ENCODE measurements at regions not wholly inside any gene's neighbourhood (a gene's known extent, or its start where the extent isn't known, plus 50 kb on each side); places are given as distances from the start of the nearest gene placed in this dataset.
"Not testable (repeated sequence)": the region's sequence is repeated elsewhere in the genome, so short reads cannot be mapped to it uniquely, and the experiment has no call there.

- DNase-seq: no peak
Measured at GRCh38 chr11:122440811-122441665, 214.5 kb upstream of the UBASH3B start.

GRCh38 chr11:122439866-122440810 is 215.4 kb upstream of the UBASH3B start:
- DNase-seq: no peak

GRCh38 chr11:122436188-122436555 is 219.3 kb upstream of the UBASH3B start:
- DNase-seq: no peak

DNA sequence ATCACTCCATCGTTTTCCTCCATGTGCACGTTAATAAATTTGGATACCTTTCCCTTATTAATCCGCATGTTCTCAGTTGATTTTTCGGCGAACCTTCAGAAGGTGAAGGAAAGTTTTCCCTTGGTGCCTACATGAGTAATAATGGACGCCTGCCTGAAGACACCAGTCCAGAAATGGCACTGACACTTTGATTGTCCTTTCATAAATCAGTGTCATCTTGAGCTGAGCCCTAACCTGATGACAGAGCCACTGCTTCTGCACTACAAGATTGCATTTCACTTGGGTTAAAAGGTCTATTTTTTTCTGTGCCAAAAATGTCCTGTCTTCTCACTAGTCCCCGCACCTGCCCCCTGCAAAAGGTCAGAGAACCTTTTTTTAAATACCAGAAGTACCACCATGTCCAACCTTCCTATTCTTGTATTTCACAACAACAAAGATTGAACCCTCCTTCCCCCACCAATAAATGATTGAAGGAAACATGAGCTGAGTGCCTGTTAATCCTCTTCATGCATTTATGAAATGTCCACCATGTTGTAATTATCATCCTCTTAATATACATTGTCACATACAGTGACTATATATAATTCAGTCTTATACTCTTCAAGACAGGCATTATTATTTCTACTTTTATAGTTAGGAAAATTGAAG is 219.9 kb upstream of the UBASH3B start:
- no peak for DNase-seq

GRCh38 chr11:122434786-122435185 is 220.7 kb upstream of the UBASH3B start:
- no peak for DNase-seq

DNA sequence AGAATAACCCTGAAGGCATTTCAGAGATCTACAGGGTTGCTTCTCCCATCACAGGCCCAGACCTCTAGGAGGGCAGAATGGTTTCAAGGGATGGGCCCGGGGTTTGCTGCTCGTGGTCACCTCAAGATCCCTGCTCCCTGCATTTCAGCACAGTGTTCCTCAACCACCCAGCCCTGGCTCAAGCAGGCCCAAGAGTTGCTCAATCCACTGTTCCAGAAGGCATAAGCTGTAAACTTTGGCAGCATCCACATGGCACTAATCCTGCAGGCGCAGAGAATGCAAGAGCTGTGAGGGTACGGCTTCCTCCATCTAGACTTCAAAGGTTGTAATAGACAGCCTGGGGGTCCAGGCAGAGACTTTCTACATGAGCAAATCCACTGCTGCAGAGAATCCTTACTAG is 225.0 kb upstream of the UBASH3B start:
- no peak for DNase-seq

- no peak for DNase-seq
Measured at GRCh38 chr11:122426073-122426472, 229.4 kb upstream of the UBASH3B start.

DNA sequence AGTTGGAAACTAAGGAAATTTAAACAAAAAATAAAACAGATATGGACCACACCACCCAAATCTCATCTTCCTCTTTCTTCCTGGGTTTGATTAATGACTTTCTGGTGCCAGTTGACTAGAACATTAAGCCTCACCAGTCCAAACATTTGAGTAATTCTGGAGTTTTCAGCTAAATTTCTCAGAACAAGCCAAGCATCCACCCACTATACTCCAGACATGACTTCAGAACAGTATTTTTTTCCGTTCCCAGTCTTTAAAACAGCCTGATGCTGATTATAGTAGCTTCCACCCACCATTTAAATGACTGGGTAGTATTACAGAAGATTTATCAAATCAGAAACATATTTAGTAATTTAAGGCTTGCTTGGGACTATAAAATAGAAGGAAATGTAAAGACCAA is 230.9 kb upstream of the UBASH3B start:
- DNase-seq: no peak

GRCh38 chr11:122423886-122424285 is 231.6 kb upstream of the UBASH3B start:
- no peak for DNase-seq

DNA sequence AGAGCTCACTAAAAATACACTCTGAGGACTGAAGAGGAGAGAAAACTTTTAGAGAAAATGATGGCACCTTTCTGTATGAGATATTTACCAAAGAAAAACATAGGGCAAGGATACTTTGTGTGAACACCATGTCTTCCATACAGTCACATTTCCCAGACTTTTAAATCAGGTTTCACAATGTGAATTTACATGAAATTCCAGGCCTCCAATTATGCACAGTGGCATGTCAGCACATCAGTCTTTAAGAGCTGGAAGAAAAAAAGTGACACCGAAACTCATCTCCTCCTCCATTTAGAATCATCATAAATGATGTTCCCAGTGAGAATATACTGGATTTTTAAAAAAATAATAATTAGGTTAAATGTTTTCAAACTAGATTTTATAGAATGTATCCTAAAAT is 232.2 kb upstream of the UBASH3B start:
- no peak for DNase-seq

- peak; percentile 89 for DNase-seq
Measured at GRCh38 chr11:122422682-122423081, 232.8 kb upstream of the UBASH3B start.

DNA sequence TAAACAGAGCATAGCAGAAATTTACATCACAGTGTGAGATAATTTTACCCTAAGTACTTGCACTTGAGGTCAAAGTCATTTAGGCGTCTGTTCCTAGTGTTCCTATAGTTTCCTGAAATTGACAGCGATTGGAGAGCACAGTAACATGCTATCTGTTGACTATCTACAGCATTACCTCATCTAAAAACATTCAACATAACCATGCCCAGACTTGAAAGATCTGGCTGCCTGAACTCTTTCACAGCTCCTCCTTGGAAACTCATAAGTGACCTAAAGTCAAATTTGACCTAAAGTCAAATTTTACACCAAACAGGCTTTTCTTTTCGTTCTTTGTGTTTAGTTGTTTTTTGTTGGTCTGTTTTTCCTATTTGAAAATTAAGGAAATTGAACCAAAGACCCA is 233.8 kb upstream of the UBASH3B start:
- no peak for DNase-seq

GRCh38 chr11:122418032-122418431 is 237.5 kb upstream of the UBASH3B start:
- no peak for DNase-seq

DNA sequence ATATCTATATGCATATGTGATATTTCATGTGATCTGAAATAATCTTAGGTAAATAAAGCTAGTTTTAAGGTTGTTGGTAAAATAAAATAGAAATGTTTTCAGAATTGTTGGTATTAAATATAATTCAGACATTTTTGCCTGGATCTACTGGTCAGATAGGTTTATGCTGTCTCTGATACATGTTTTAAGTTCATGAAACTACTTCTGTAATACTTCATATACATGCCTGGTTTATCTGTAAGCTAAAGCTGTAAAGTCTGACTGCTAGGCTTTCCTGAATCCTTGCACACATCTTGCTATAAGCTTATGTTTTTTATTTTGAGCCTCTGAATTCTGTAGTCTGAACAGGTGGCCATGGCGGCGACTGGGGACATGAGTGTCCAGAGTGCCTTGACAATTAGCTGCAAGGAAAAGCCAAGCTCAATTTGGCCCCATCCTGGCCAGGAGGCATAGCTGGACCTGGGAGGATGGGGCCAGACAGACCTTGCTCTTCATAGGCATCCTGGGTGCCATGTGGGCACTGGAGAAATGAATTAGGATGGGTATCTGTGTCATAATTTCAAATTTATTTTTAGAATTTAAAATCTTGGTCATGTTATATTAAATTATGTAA is 241.0 kb upstream of the UBASH3B start:
- DNase-seq: no peak

- no peak for DNase-seq
Measured at GRCh38 chr11:122413677-122414076, 241.8 kb upstream of the UBASH3B start.

DNA sequence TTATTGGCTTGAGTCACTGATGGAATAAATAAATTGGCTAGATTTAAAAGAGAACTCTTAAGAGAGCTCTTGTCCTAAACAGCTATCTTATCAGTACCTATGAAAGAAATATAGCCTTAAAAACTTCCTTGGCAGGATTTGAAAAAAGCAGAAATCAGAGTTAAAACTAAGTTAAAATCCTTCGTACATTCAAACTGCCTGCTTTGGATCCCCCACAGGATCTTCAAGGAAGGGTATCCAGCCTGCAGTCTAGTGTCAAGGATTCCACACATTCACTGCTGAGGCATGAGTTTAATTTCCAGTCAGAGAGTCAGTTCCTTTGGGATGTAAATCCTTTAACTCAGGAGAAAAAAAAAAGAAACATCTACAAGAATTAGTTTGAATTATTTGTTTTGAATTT is 242.9 kb upstream of the UBASH3B start:
- DNase-seq: no peak

GRCh38 chr11:122406466-122406865 is 249.1 kb upstream of the UBASH3B start:
- no peak for DNase-seq

DNA sequence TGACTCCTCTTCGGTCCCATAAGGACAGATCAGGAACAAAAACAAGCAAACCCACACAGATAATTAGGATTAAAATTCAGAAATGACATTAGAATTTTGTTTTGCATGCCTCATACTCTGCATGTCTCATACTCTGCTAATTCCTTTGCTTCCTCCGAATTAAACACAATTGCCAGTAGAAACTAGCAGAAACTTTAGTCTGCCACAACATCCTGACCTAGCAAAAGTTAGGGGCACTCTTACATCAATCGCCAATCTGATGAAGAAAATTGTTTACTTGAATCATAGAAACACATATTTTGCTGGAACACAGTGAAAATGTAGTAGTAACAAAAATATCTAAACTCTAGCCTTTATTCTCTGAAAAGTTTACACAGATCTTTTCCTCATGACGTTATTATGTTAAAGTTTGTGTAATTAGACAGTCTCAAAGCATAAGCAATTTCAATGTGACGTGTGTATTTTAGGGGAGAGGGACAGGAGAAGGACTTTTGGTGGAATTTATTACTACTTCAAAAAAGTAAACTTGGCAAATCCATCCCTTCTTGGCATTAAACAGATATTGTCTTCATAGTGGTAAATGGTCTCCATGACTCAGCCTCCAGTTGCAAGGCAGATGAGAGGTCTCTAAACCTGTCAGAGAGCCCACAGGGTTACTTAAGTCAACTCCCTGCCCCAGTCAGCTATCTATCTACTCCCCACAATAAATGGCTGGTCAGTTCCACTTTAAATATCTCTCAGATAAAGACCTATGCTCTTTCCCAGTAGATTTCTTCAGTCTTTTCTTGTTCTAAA is 249.8 kb upstream of the UBASH3B start:
- peak; percentile 48 for DNase-seq

DNA sequence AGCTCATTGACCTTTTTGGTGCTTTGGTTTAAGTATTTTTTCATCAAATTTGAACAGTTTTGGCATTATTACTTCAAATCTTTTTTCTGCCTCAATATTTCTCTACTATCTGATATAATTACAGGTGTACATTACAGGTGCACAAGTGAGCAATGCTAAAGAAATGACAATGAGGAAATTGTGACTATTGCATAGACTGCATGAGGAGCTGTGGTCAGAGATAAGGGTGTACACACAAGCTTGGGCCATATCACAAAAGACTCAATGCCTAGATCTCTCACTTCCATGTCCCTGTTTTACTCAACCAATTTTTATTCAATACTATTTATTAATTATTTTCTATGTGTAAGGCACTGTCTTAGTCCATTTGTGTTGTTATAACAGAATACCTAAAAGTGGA is 251.0 kb upstream of the UBASH3B start:
- DNase-seq: no peak

GRCh38 chr11:122401581-122401980 is 253.9 kb upstream of the UBASH3B start:
- not testable (repeated sequence) for DNase-seq

DNA sequence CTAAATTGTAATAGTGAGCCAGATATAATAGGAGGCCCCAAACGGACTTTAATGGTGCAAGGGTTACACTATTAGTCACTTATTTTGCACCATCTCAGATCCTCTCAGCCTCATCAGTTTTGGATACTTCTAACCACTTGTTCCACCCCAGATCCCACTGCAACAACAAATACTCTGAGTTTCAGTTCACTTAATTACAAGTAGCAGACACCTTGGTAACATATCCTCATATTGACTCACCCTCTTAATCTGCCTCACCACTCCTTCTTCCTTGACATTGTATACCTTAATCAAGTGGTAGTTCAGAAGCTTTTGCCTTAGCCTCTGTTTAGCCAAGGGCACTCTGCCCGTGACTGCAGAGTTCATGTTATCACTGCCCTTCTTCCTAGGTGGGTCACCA is 256.1 kb upstream of the UBASH3B start:
- no peak for DNase-seq

DNA sequence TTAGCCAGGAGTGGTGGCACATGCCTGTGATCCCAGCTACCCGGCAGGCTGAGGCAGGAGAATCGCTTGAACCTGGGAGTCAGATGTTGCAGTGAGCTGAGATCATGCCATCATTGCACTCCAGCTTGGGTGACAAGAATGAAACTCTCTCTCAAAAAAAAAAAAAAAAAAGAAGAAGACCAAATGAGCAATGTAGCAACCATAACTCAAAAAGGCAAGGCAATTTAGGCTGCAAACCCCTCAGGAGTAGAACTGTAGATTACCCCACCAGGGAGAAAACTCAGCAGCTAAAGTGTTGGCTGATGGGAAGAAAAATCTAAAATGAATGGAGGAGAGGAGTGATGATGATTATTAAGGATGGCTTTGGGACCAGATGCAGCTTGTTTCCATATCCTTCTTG is 256.7 kb upstream of the UBASH3B start:
- DNase-seq: no peak

All from NCI-H226 (cell line).